Prostate gland (tissue), 2 donors: ENCODE measurements at regions not wholly inside any gene's neighbourhood (a gene's known extent, or its start where the extent isn't known, plus 50 kb on each side); places are given as distances from the start of the nearest gene placed in this dataset.

Experiments
- CTCF ChIP-seq, 4 experiments: fragments of 200-600 bp in 2 of 4; fragments of 450-650 bp in 2 of 4; sonication (generic) in 2 of 4; IDR thresholded peaks; 1 replicate in 3 of 4; 2 replicates in 1 of 4; pipeline ENCODE4 v1.5.1; 2016 to 2019; ENCODE audit warnings: antibody characterized with exemption in 4 of 4, mild to moderate bottlenecking in 2 of 4, moderate library complexity in 2 of 4
- POLR2A ChIP-seq: fragments of 450-650 bp; IDR thresholded peaks from one replicate; pipeline ENCODE4 v1.6.1; 2016; ENCODE audit warnings: antibody characterized with exemption, mild to moderate bottlenecking

- TF ChIP-seq CTCF (IDR thresholded peaks at IDR 0.05) (no peak), POLR2A (no peak)
These were observed 73.2 kb upstream of the GALNT5 start for GRCh38 chr2:157184161-157184895.
